Stimulated activated memory B cell treated with anti-CD40 and anti-IgM and Interleukin-4, amounts not matched to agents 10 μg/mL and 1 μg/mL and 100 μg/mL, for 72 hours (primary cell): ENCODE measurements at regions not wholly inside any gene's neighbourhood (a gene's known extent, or its start where the extent isn't known, plus 50 kb on each side); places are given as distances from the start of the nearest gene placed in this dataset.

Experiments
- ATAC-seq: fragments of 150-1000 bp; cut with Tn5 transposase; 2 replicates; pipeline ENCODE4 v1.10.0; 2021
- H3K27ac Mint-ChIP-seq: one replicate; pipeline ENCODE4 v1.8.0; 2022; ENCODE audit warnings: mild to moderate bottlenecking, mixed read lengths
- H3K27me3 Mint-ChIP-seq: one replicate; pipeline ENCODE4 v1.8.0; 2022; ENCODE audit warnings: mixed read lengths
- H3K36me3 Mint-ChIP-seq: one replicate; pipeline ENCODE4 v1.8.0; 2022; ENCODE audit warnings: mixed read lengths
- H3K4me1 Mint-ChIP-seq: one replicate; pipeline ENCODE4 v1.8.0; 2022; ENCODE audit warnings: mixed read lengths
- H3K4me3 Mint-ChIP-seq: one replicate; pipeline ENCODE4 v1.8.0; 2022; ENCODE audit warnings: mild to moderate bottlenecking, moderate library complexity, mixed read lengths
- H3K9me3 Mint-ChIP-seq: one replicate; pipeline ENCODE4 v1.8.0; 2022; ENCODE audit warnings: mixed read lengths

GRCh38 chr11:88231894-88232482 is 56.7 kb upstream of the RAB38 start:
- no peak overlapping the region for H3K4me3 Mint-ChIP-seq
- no peak overlapping the region for H3K27ac Mint-ChIP-seq
- peaks cover 22% of the 10 kb centered on the region for H3K9me3 Mint-ChIP-seq
- H3K4me1 Mint-ChIP-seq: no peaks in the 10 kb centered on the region
- ATAC-seq: peak; percentile 50
- peaks cover 22% of the 10 kb centered on the region for H3K36me3 Mint-ChIP-seq
- H3K27me3 Mint-ChIP-seq: peaks cover 8% of the 10 kb centered on the region

GRCh38 chr11:88229303-88229702 is 54.1 kb upstream of the RAB38 start:
- H3K4me3 Mint-ChIP-seq: no peak overlapping the region
- peaks cover 27% of the 10 kb centered on the region for H3K36me3 Mint-ChIP-seq
- H3K4me1 Mint-ChIP-seq: no peaks in the 10 kb centered on the region
- ATAC-seq: no peak
- H3K27me3 Mint-ChIP-seq: peaks cover 10% of the 10 kb centered on the region
- no peak overlapping the region for H3K27ac Mint-ChIP-seq
- H3K9me3 Mint-ChIP-seq: peaks cover 31% of the 10 kb centered on the region
